Gastroesophageal sphincter (tissue), 3 donors: ENCODE measurements at regions not wholly inside any gene's neighbourhood (a gene's known extent, or its start where the extent isn't known, plus 50 kb on each side); places are given as distances from the start of the nearest gene placed in this dataset.

Experiments used
- POLR2AphosphoS5 ChIP-seq: sonication (generic); formaldehyde crosslinking; IDR thresholded peaks from one replicate; pipeline ENCODE4 v1.6.1; 2017; ENCODE audit warnings: antibody characterized with exemption
- TF ChIP-seq, protein P1 (sequence below), 4 experiments: fragments of 200-600 bp in 2 of 4; fragments of 450-650 bp in 2 of 4; sonication (generic) in 1 of 4; IDR thresholded peaks; one replicate each; pipeline ENCODE4 v1.5.1; 2017 to 2019; ENCODE audit warnings: antibody characterized with exemption in 4 of 4, mild to moderate bottlenecking in 2 of 4, moderate library complexity in 2 of 4

DNA sequence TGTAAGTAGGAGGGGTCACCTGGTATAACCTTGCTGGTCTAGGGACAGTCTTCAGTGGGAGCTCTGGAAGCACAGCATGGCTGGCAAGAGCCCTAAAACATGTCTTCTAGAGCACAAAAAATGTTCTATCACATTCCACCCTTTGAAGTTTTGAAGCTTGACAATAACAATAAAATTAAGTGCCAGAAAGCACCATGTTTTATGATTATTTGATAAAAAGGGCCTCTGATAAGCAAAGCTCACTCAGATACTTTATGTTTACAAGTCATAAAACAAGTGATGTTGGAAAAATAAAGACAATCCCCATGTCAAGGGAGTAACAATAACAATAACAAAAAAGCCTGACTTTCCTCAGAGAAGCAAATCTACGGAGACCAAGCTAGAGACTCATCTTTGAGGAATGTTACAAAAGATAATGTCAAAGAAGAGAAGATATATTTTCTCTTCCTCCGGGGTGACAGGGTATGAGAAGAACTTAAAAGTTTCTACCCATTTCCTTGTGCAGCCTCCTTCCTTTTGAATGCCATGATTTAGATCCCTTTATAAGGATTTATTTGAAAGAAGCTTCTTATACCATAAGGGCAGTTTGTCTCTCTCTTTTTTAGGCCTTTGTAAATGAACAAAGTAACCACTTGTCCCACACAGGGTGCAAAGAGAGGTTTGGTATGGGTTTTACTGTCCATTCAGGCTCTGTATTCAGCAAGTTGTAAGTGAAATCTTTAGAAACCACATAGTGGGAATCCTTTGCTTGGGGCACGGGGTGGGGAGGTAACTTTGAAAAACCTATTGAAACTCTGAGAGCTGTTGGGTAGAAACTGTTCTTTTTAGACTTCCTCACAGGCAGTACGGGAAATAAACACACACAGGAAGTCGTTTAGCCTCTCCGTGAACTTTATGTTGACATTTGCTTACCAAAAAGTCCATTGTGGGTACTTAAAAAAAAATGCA is 109.6 kb upstream of the RBMS3 start:
- TF ChIP-seq, protein P1, sequence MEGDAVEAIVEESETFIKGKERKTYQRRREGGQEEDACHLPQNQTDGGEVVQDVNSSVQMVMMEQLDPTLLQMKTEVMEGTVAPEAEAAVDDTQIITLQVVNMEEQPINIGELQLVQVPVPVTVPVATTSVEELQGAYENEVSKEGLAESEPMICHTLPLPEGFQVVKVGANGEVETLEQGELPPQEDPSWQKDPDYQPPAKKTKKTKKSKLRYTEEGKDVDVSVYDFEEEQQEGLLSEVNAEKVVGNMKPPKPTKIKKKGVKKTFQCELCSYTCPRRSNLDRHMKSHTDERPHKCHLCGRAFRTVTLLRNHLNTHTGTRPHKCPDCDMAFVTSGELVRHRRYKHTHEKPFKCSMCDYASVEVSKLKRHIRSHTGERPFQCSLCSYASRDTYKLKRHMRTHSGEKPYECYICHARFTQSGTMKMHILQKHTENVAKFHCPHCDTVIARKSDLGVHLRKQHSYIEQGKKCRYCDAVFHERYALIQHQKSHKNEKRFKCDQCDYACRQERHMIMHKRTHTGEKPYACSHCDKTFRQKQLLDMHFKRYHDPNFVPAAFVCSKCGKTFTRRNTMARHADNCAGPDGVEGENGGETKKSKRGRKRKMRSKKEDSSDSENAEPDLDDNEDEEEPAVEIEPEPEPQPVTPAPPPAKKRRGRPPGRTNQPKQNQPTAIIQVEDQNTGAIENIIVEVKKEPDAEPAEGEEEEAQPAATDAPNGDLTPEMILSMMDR (IDR thresholded peaks at IDR 0.05), result no peak
- no peak for TF ChIP-seq POLR2AphosphoS5
